ENCODE measurements at regions not wholly inside any gene's neighbourhood (a gene's known extent, or its start where the extent isn't known, plus 50 kb on each side); places are given as distances from the start of the nearest gene placed in this dataset.
"Not testable (repeated sequence)": the region's sequence is repeated elsewhere in the genome, so short reads cannot be mapped to it uniquely, and the experiment has no call there.

- no peak for DNase-seq
Measured at GRCh38 chr3:70621451-70621850, 309.0 kb upstream of the MDFIC2 start.

GRCh38 chr3:70620956-70621355 lies 308.5 kb upstream of the MDFIC2 start:
- no peak for DNase-seq

- no peak for DNase-seq
Measured at GRCh38 chr3:70620367-70620766, 307.9 kb upstream of the MDFIC2 start.

- no peak for DNase-seq
Measured at GRCh38 chr3:70618151-70618550, 305.7 kb upstream of the MDFIC2 start.

- not testable (repeated sequence) for DNase-seq
Measured at GRCh38 chr3:70617349-70617748, 304.9 kb upstream of the MDFIC2 start.

GRCh38 chr3:70615286-70615685 lies 302.8 kb upstream of the MDFIC2 start:
- no peak for DNase-seq

- DNase-seq, result no peak
Measured at GRCh38 chr3:70614111-70614510, 301.7 kb upstream of the MDFIC2 start.

GRCh38 chr3:70612920-70613319 lies 300.5 kb upstream of the MDFIC2 start:
- no peak for DNase-seq

GRCh38 chr3:70611667-70612277 lies 299.3 kb upstream of the MDFIC2 start:
- not testable (repeated sequence) for DNase-seq

GRCh38 chr3:70608434-70608833 lies 296.0 kb upstream of the MDFIC2 start:
- no peak for DNase-seq

- no peak for DNase-seq
Measured at GRCh38 chr3:70607469-70607868, 295.0 kb upstream of the MDFIC2 start.

- DNase-seq, result no peak
Measured at GRCh38 chr3:70606018-70606417, 293.6 kb upstream of the MDFIC2 start.

- DNase-seq, result no peak
Measured at GRCh38 chr3:70603103-70603502, 290.7 kb upstream of the MDFIC2 start.

- no peak for DNase-seq
Measured at GRCh38 chr3:70597312-70597711, 284.9 kb upstream of the MDFIC2 start.

GRCh38 chr3:70583682-70584081 lies 271.2 kb upstream of the MDFIC2 start:
- DNase-seq, result no peak

- no peak for DNase-seq
Measured at GRCh38 chr3:70582803-70583202, 270.4 kb upstream of the MDFIC2 start.

GRCh38 chr3:70580021-70580420 lies 267.6 kb upstream of the MDFIC2 start:
- DNase-seq, result no peak

- no peak for DNase-seq
Measured at GRCh38 chr3:70571696-70572095, 259.3 kb upstream of the MDFIC2 start.

GRCh38 chr3:70570584-70570983 lies 258.1 kb upstream of the MDFIC2 start:
- DNase-seq, result no peak

- no peak for DNase-seq
Measured at GRCh38 chr3:70568626-70569025, 256.2 kb upstream of the MDFIC2 start.

GRCh38 chr3:70565861-70566260 lies 253.4 kb upstream of the MDFIC2 start:
- DNase-seq, result no peak

GRCh38 chr3:70564552-70564951 lies 252.1 kb upstream of the MDFIC2 start:
- DNase-seq, result no peak

- no peak for DNase-seq
Measured at GRCh38 chr3:70561796-70562195, 249.4 kb upstream of the MDFIC2 start.

GRCh38 chr3:70558956-70559355 lies 246.5 kb upstream of the MDFIC2 start:
- DNase-seq, result no peak

GRCh38 chr3:70557976-70558375 lies 245.5 kb upstream of the MDFIC2 start:
- DNase-seq, result no peak

Data from C1 segment of cervical spinal cord (tissue), 14 donors.